Epithelial cell of esophagus (primary cell): ENCODE measurements at regions not wholly inside any gene's neighbourhood (a gene's known extent, or its start where the extent isn't known, plus 50 kb on each side); places are given as distances from the start of the nearest gene placed in this dataset.

ENCODE experiments used
- DNase-seq: peaks from one replicate; pipeline ENCODE4 v3.0.0; 2010; ENCODE audit warnings: low read depth
- H3K4me3 ChIP-seq: 2 replicates; pipeline ENCODE4 v1.5.1; 2011; ENCODE audit warnings: mild to moderate bottlenecking, low read length, control low read depth
- TF ChIP-seq, protein P1 (sequence below): IDR thresholded peaks from 2 replicates; pipeline ENCODE4 v1.5.1; 2011; ENCODE audit warnings: low read depth, mild to moderate bottlenecking, low read length, control low read depth, inconsistent platforms; ENCODE audit not compliant: insufficient read depth; ENCODE audit errors: missing control alignments

DNA sequence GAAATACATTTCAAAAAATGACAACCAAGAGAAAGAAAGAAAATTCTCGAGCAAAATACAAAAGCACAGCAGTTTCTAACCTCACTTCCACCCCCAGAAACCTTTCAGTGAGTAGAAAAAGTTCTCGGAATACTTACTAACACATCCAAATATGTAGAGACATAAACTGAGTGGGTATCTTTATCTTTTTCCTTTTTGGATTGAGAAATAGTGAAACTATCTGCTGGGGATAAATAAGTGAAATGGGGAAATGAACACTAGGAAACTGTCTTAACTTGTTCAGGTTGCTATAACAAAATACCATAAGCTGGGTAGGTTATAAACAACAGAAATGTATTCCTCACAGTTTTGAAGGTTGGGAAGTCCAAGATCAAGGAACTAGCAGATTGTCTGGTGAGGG is 72.0 kb downstream of the VCAM1 start:
- peak; percentile 7 for DNase-seq
- TF ChIP-seq, protein P1, sequence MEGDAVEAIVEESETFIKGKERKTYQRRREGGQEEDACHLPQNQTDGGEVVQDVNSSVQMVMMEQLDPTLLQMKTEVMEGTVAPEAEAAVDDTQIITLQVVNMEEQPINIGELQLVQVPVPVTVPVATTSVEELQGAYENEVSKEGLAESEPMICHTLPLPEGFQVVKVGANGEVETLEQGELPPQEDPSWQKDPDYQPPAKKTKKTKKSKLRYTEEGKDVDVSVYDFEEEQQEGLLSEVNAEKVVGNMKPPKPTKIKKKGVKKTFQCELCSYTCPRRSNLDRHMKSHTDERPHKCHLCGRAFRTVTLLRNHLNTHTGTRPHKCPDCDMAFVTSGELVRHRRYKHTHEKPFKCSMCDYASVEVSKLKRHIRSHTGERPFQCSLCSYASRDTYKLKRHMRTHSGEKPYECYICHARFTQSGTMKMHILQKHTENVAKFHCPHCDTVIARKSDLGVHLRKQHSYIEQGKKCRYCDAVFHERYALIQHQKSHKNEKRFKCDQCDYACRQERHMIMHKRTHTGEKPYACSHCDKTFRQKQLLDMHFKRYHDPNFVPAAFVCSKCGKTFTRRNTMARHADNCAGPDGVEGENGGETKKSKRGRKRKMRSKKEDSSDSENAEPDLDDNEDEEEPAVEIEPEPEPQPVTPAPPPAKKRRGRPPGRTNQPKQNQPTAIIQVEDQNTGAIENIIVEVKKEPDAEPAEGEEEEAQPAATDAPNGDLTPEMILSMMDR = no peak
- H3K4me3 ChIP-seq = no peak overlapping the region

DNA sequence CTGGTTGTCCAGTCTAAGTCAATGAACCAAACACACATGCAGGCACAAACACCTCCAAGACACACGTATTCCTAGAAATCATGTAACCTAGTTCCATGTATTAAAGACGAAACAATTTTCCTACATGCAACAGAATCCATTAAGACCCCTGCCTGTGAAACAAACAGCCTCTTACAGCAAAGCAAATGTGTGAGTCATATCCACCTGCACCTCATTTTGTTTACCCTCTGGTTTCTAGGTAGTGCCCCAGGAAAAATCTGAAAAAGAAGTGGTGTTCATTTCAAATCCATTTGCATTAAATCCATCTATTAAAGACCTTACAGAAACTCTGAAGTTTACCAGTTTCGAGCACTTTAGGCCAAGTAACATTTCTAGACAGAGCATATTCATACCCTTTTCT is 74.1 kb downstream of the VCAM1 start:
- TF ChIP-seq, protein P1 = no peak
- no peak overlapping the region for H3K4me3 ChIP-seq
- DNase-seq = peak; percentile 6

DNA sequence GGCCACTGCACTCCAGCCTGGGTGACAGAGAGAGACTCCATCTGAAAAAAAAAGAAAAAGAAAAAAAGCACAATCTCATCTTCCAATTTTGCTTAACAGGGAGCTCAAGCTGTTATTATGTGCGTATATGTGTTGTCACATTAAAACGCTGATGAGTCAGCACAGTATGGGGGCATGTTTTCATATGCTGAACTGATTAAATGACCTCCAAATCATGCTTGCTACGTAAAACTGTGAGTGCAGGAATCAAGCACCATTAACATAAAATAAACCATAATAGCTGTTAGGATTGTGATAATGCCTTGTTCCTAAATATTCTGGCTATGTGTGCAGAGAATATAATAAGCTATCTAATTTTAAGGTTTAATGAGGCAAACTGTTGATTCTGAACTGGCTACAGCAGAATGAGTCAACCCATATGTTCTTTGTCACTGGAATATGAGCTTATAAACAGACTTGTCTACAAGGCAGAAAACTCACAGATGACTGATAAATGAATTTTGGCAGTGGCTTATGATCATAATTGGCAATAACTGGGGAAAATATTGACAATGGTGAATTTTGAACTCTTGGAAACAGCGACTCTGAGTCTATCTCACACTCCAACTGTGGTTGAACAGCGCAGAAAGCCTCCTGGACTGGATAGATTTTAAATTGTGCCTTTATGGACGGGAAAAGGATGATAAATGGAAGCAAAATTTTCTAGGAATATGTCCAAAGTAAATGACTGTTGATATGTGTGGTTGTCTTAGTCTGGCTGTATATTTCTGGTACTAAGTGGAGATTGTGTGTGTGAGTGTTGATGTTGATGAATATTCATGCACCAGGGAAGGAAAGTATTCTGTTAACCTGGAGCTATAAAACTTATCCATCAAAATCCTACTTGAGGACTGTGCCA is 75.5 kb downstream of the VCAM1 start:
- DNase-seq = no peak
- TF ChIP-seq, protein P1 = no peak

DNA sequence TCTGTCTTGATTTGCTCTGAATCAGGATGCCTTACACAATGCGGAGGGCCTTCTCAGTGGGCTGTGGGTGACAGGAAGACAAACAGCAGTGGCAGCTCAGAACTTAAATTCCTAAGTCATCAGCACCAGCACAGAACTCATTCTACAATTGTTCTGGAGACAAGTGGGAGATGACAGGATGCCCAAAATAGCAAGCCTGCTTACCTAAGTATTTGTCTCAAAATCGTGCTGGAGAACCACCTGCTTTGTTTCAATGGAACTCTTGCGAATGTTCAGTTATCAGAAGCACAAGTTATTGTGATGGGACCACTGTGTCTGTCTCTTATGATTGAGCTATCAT is 76.1 kb downstream of the VCAM1 start:
- TF ChIP-seq, protein P1 = no peak
- no peak overlapping the region for H3K4me3 ChIP-seq
- no peak for DNase-seq

More for the DNA sequence above, 75.5 kb downstream of the VCAM1 start:
- H3K4me3 ChIP-seq = no peak overlapping the region

DNA sequence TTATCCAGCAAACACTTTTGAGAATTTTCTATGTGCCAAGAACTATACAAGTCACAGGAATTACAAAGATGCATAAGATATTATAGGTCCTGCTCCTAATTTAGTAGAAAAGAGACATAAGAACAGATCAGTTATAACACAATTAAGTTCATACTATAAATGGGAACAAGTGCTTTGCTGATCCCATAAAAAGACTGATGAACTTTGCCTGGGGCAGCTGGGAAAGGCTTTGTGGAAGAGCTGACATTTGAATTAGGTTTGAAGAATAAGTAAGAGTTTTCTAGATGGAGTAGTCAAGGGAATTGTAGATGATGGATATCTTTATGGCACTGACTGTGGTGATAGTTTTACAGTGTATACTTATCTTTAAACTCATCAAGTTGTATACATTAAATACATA is 76.5 kb downstream of the VCAM1 start:
- H3K4me3 ChIP-seq = no peak overlapping the region
- TF ChIP-seq, protein P1 = no peak
- no peak for DNase-seq

DNA sequence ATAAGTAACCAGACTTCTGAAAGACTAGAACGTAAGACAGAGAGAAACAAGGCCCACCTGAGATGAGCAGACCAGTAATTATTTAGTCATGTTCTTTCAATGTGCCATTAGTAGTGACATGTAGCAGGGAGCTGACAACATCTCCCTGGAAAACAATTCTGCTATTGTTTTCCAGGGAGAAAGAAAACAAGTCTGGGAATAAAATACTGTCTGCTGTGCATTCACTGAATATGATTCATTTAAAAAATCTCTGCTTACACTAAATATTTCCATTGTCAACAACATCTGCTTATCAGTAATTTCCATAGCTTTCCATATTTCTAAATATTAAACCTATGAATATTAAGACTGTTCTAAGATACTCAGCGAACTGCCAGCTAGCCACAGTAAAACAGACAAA is 80.0 kb downstream of the VCAM1 start:
- no peak for DNase-seq
- TF ChIP-seq, protein P1 = no peak
- no peak overlapping the region for H3K4me3 ChIP-seq
